Endothelial cell of umbilical vein (primary cell): ENCODE measurements at regions not wholly inside any gene's neighbourhood (a gene's known extent, or its start where the extent isn't known, plus 50 kb on each side); places are given as distances from the start of the nearest gene placed in this dataset.
A peak's percentile ranks its signal among the peaks of the same experiment; 100 is the strongest.

ENCODE experiments used
- BruUV-seq: library from RNA; stranded (reverse); fragments of 400-500 nt; replicated peaks from 2 replicates; lab custom pipeline; 2021; lab: Mats Ljungman, UMichigan
- CTCF ChIA-PET: fragments of 300-600, 350-600 bp; sonication (Branson Sonifier 250); formaldehyde crosslinking; loops from one replicate; lab custom pipeline; 2021; ENCODE audit warnings: antibody characterized with exemption, inconsistent platforms; lab: Charles Lee
- POLR2A ChIA-PET: fragments of 300-600, 350-600 bp; sonication (Branson Sonifier 250); formaldehyde crosslinking; loops from one replicate; lab custom pipeline; 2021; ENCODE audit warnings: antibody characterized with exemption, inconsistent platforms; lab: Charles Lee
- DNase-seq: peaks from one replicate; pipeline ENCODE4 v3.0.0-alpha.2; 2011; ENCODE audit warnings: low read depth, low spot score
- FAIRE-seq: peaks from 2 replicates; lab custom pipeline; 2011; peaks lifted over from hg19 to GRCh38; lab: Jason Lieb, UNC
- H2AFZ ChIP-seq: 2 replicates; pipeline ENCODE4 v1.6.0; 2012; ENCODE audit warnings: low read depth, low read length, control low read depth, inconsistent platforms
- H3K27ac ChIP-seq: 2 replicates; pipeline ENCODE4 v1.5.1; 2011; ENCODE audit warnings: low read depth, mild to moderate bottlenecking, control low read depth, low read length, moderate library complexity; ENCODE audit not compliant: insufficient read depth
- H3K27me3 ChIP-seq, 2 experiments: 2 replicates each; pipeline versions ENCODE4 v1.6.0 to v1.6.1; 2011; ENCODE audit warnings: low read length in 2 of 2, mixed read lengths in 1 of 2; ENCODE audit not compliant: control insufficient read depth in 2 of 2, insufficient read depth in 2 of 2
- H3K36me3 ChIP-seq, 2 experiments: 2 replicates in 1 of 2; 3 replicates in 1 of 2; pipeline ENCODE4 v1.5.1; 2011; ENCODE audit warnings: low read length in 2 of 2, mild to moderate bottlenecking in 1 of 2, moderate library complexity in 1 of 2; ENCODE audit not compliant: control insufficient read depth in 2 of 2, insufficient read depth in 2 of 2; ENCODE audit errors: extremely low read depth in 1 of 2
- H3K4me1 ChIP-seq: 3 replicates; pipeline ENCODE4 v1.5.1; 2011; ENCODE audit warnings: mild to moderate bottlenecking, low read length; ENCODE audit not compliant: control insufficient read depth, insufficient read depth; ENCODE audit errors: extremely low read depth
- H3K4me2 ChIP-seq: 2 replicates; pipeline ENCODE4 v1.6.1; 2011; ENCODE audit warnings: low read length, control low read depth, mixed read lengths; ENCODE audit not compliant: insufficient read depth
- H3K4me3 ChIP-seq, 3 experiments: fragments of 200-600 bp in 1 of 3; sonication (generic), shearing (Covaris generic) in 1 of 3; replicated peaks in 1 of 3; 2 replicates each; pipeline ENCODE4 v1.5.1; 2011 to 2016; ENCODE audit warnings: control low read depth in 3 of 3, low read length in 3 of 3, mild to moderate bottlenecking in 2 of 3, inconsistent platforms in 1 of 3, low read depth in 1 of 3, moderate library complexity in 1 of 3; ENCODE audit not compliant: insufficient read depth in 1 of 3
- H3K79me2 ChIP-seq: 2 replicates; pipeline ENCODE4 v1.6.0; 2012; ENCODE audit warnings: low read length, inconsistent platforms; ENCODE audit not compliant: control insufficient read depth, insufficient read depth
- H3K9ac ChIP-seq: replicated peaks from 2 replicates; pipeline ENCODE3; 2011; ENCODE audit warnings: low read length, control low read depth; ENCODE audit not compliant: insufficient read depth; ENCODE audit errors: extremely low read depth
- H3K9me1 ChIP-seq: replicated peaks from 3 replicates; pipeline ENCODE4 v1.6.0; 2011; ENCODE audit warnings: mild to moderate bottlenecking, low read length; ENCODE audit not compliant: control insufficient read depth, insufficient read depth; ENCODE audit errors: extremely low read depth
- H3K9me3 ChIP-seq: replicated peaks from 2 replicates; pipeline ENCODE4 v1.5.1; 2012; ENCODE audit warnings: low read length, inconsistent platforms; ENCODE audit not compliant: control insufficient read depth, insufficient read depth
- H4K20me1 ChIP-seq: replicated peaks from 2 replicates; pipeline ENCODE3; 2011; ENCODE audit warnings: mild to moderate bottlenecking, low read length; ENCODE audit not compliant: control insufficient read depth, insufficient read depth; ENCODE audit errors: extremely low read depth
- CTCF ChIP-seq, 2 donors: IDR thresholded peaks; 1 replicate in 1 of 2; 2 replicates in 1 of 2; pipeline ENCODE4 v1.5.1; 2011; ENCODE audit warnings: low read length in 2 of 2, mild to moderate bottlenecking in 2 of 2, moderate library complexity in 2 of 2, control low read depth in 1 of 2, inconsistent platforms in 1 of 2, low read depth in 1 of 2; ENCODE audit not compliant: insufficient read depth in 1 of 2; ENCODE audit errors: extremely low read depth in 1 of 2
- EZH2 ChIP-seq: IDR thresholded peaks from 2 replicates; pipeline ENCODE4 v1.6.1; 2012; ENCODE audit warnings: borderline replicate concordance, low read depth, mild to moderate bottlenecking, moderate library complexity, low read length, inconsistent platforms; ENCODE audit not compliant: severe bottlenecking
- FOS ChIP-seq: IDR thresholded peaks from 2 replicates; pipeline ENCODE4 v1.6.1; 2011; ENCODE audit warnings: mild to moderate bottlenecking, low read length, moderate library complexity, borderline replicate concordance; ENCODE audit not compliant: insufficient read depth
- GATA2 ChIP-seq: IDR thresholded peaks from 2 replicates; pipeline ENCODE4 v1.7.0; 2011; ENCODE audit warnings: low read depth, mild to moderate bottlenecking, moderate library complexity, mixed read lengths, low read length; ENCODE audit not compliant: insufficient read length, insufficient read depth
- JUN ChIP-seq: IDR thresholded peaks from 2 replicates; pipeline ENCODE4 v1.6.1; 2011; ENCODE audit warnings: borderline replicate concordance, low read depth; ENCODE audit not compliant: insufficient read length, insufficient read depth
- MAX ChIP-seq: IDR thresholded peaks from 2 replicates; pipeline ENCODE4 v1.6.1; 2011; ENCODE audit not compliant: insufficient read depth, insufficient read length
- MYC ChIP-seq: IDR thresholded peaks from one replicate; pipeline ENCODE4 v1.6.1; 2011; ENCODE audit warnings: mild to moderate bottlenecking, low read depth, low read length
- POLR2A ChIP-seq: IDR thresholded peaks from 2 replicates; pipeline ENCODE4 v1.6.1; 2012; ENCODE audit warnings: low read depth, mild to moderate bottlenecking, control low read depth, low read length
- POLR2AphosphoS5 ChIP-seq: IDR thresholded peaks from 2 replicates; pipeline ENCODE4 v1.6.1; 2012; ENCODE audit warnings: low read depth, mild to moderate bottlenecking, control low read depth, low read length, moderate library complexity; ENCODE audit not compliant: insufficient read depth
- dilution Hi-C: fragments of 300-500 bp; cut with MboI; formaldehyde crosslinking; loops from one replicate; pipeline ENCODE4 v1.15.0; 2019; ENCODE audit warnings: low sequenced_read_pairs; ENCODE audit not compliant: extremely low pct_ligation_motif_present
- intact Hi-C: fragments of 100-400 bp; cut with micrococcal nuclease; formaldehyde crosslinking; loops from one replicate; pipeline ENCODE4 v1.10.0; 2022

GRCh38 chr7:114026486-114027089 is 107.8 kb upstream of the PPP1R3A start:
- H3K9me3 ChIP-seq, result no peaks in the 10 kb centered on the region
- DNase-seq (peak; percentile 64), FAIRE-seq (no peak)
- no TSS peak for BruUV-seq
- dilution Hi-C loops, result no loop called here
- H3K79me2 ChIP-seq, result no peaks in the 10 kb centered on the region
- H2AFZ ChIP-seq, result no peak overlapping the region
- H3K27me3 ChIP-seq, result no peaks in the 10 kb centered on the region
- TF ChIP-seq FOS, result no peak
- TF ChIP-seq POLR2AphosphoS5, result no peak
- TF ChIP-seq CTCF (IDR thresholded peaks at IDR 0.05; ENCODE audit: extremely low read depth in 1 of 2, insufficient read depth in 1 of 2, low read depth in 1 of 2, low read length in 2 of 2), result peak; percentile 24 to 36
- no peak for TF ChIP-seq JUN
- H3K36me3 ChIP-seq, result no peaks in the 10 kb centered on the region
- H3K9ac ChIP-seq, result no peak overlapping the region
- intact Hi-C loops, result loop anchor here (1.0 to 5.0 kb wide), 5 partner anchors 191 to 1656 kb away; no protein-coding TSS in a partner anchor
- no peak overlapping the region for H3K4me3 ChIP-seq
- POLR2A ChIA-PET, result no interaction called here
- no peaks in the 10 kb centered on the region for H4K20me1 ChIP-seq
- no peak overlapping the region for H3K27ac ChIP-seq
- H3K4me2 ChIP-seq, result no peak overlapping the region
- CTCF ChIA-PET, result interaction anchor here (0.5 to 3.4 kb wide), 23 partner anchors 9 to 1883 kb away, joined by 3 to 30 read pairs (median 4); no protein-coding TSS in a partner anchor
- H3K9me1 ChIP-seq, result no peaks in the 10 kb centered on the region
- H3K4me1 ChIP-seq, result no peaks in the 10 kb centered on the region

- H3K9me3 ChIP-seq, result no peaks in the 10 kb centered on the region
- H3K79me2 ChIP-seq, result no peaks in the 10 kb centered on the region
- no peak overlapping the region for H2AFZ ChIP-seq
- H3K36me3 ChIP-seq, result no peaks in the 10 kb centered on the region
- intact Hi-C loops, result no loop called here
- H4K20me1 ChIP-seq, result no peaks in the 10 kb centered on the region
- TF ChIP-seq POLR2A (no peak), CTCF (IDR thresholded peaks at IDR 0.05; ENCODE audit: extremely low read depth in 1 of 2, insufficient read depth in 1 of 2, low read depth in 1 of 2, low read length in 2 of 2) (no peak), FOS (no peak), EZH2 (no peak), MAX (no peak), GATA2 (no peak), POLR2AphosphoS5 (no peak), MYC (no peak), JUN (no peak)
- BruUV-seq, result no TSS peak
- H3K27ac ChIP-seq, result no peak overlapping the region
- H3K9me1 ChIP-seq, result no peaks in the 10 kb centered on the region
- FAIRE-seq (no peak), DNase-seq (no peak)
- H3K4me1 ChIP-seq, result no peaks in the 10 kb centered on the region
- H3K9ac ChIP-seq, result no peak overlapping the region
- H3K4me3 ChIP-seq, result no peak overlapping the region
- dilution Hi-C loops, result no loop called here
- H3K4me2 ChIP-seq, result no peak overlapping the region
- ChIA-PET CTCF (interaction anchor here (0.9 to 1.3 kb wide), 2 partner anchors 12 to 247 kb away, joined by 3 to 4 read pairs; no protein-coding TSS in a partner anchor), POLR2A (no interaction called here)
- H3K27me3 ChIP-seq, result no peaks in the 10 kb centered on the region
Measured at GRCh38 chr7:114021135-114021534, 102.3 kb upstream of the PPP1R3A start.
